ENCODE measurements at regions not wholly inside any gene's neighbourhood (a gene's known extent, or its start where the extent isn't known, plus 50 kb on each side); places are given as distances from the start of the nearest gene placed in this dataset.

- in situ Hi-C loops (cut with MboI; ENCODE audit: low pct_unique_long_range_greater_than_20kb, low sequenced_read_pairs, unreplicated experiment): no loop called here
- no peak for TF ChIP-seq CTCF (IDR thresholded peaks at IDR 0.05; ENCODE audit: extremely low read depth, insufficient read depth, missing control alignments)
- DNase-seq (ENCODE audit: low spot score): no peak
Measured at GRCh38 chr4:89665662-89666061, 171.3 kb downstream of the SNCA start.

- no peak for DNase-seq (ENCODE audit: low spot score)
- in situ Hi-C loops (cut with MboI; ENCODE audit: low pct_unique_long_range_greater_than_20kb, low sequenced_read_pairs, unreplicated experiment): no loop called here
- TF ChIP-seq CTCF (IDR thresholded peaks at IDR 0.05; ENCODE audit: extremely low read depth, insufficient read depth, missing control alignments): no peak
Measured at GRCh38 chr4:89664521-89664920, 172.4 kb downstream of the SNCA start.

GRCh38 chr4:89661173-89661899 is 175.6 kb downstream of the SNCA start:
- in situ Hi-C loops (cut with MboI; ENCODE audit: low pct_unique_long_range_greater_than_20kb, low sequenced_read_pairs, unreplicated experiment): no loop called here
- no peak for TF ChIP-seq CTCF (IDR thresholded peaks at IDR 0.05; ENCODE audit: extremely low read depth, insufficient read depth, missing control alignments)
- no peak for DNase-seq (ENCODE audit: low spot score)

GRCh38 chr4:89660444-89661172 is 176.4 kb downstream of the SNCA start:
- in situ Hi-C loops (cut with MboI; ENCODE audit: low pct_unique_long_range_greater_than_20kb, low sequenced_read_pairs, unreplicated experiment): no loop called here
- DNase-seq (ENCODE audit: low spot score): no peak
- no peak for TF ChIP-seq CTCF (IDR thresholded peaks at IDR 0.05; ENCODE audit: extremely low read depth, insufficient read depth, missing control alignments)

GRCh38 chr4:89658701-89659024 is 178.3 kb downstream of the SNCA start:
- no peak for DNase-seq (ENCODE audit: low spot score)
- in situ Hi-C loops (cut with MboI; ENCODE audit: low pct_unique_long_range_greater_than_20kb, low sequenced_read_pairs, unreplicated experiment): no loop called here
- TF ChIP-seq CTCF (IDR thresholded peaks at IDR 0.05; ENCODE audit: extremely low read depth, insufficient read depth, missing control alignments): no peak

- peak; percentile 37 for TF ChIP-seq CTCF (IDR thresholded peaks at IDR 0.05; ENCODE audit: extremely low read depth, insufficient read depth, missing control alignments)
- in situ Hi-C loops (cut with MboI; ENCODE audit: low pct_unique_long_range_greater_than_20kb, low sequenced_read_pairs, unreplicated experiment): no loop called here
- DNase-seq (ENCODE audit: low spot score): no peak
Measured at GRCh38 chr4:89657931-89658700, 178.8 kb downstream of the SNCA start.

Measured in GM13977 (cell line).